ENCODE measurements at regions not wholly inside any gene's neighbourhood (a gene's known extent, or its start where the extent isn't known, plus 50 kb on each side); places are given as distances from the start of the nearest gene placed in this dataset.
"Not testable (repeated sequence)": the region's sequence is repeated elsewhere in the genome, so short reads cannot be mapped to it uniquely, and the experiment has no call there.

DNA sequence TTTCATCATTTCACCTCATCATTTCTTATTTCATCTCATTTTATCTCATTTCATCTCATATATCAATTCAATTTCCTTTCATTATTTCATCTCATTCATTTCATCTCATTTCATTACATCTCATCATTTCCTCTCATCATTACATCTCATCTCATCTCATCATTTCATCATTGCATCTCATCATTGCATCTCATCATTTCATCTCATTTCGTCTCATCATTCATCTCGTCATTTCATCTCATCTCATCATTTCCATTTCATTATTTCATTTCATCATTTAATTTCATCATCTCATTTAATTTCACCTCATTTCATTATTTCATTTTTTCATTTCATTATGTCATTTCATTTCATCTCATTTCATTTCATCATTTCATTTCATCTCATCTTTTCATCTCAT is 168.5 kb upstream of the FAM72C start:
- not testable (repeated sequence) for DNase-seq (ENCODE audit: low read depth in 2 of 3, low spot score in 1 of 3)

DNA sequence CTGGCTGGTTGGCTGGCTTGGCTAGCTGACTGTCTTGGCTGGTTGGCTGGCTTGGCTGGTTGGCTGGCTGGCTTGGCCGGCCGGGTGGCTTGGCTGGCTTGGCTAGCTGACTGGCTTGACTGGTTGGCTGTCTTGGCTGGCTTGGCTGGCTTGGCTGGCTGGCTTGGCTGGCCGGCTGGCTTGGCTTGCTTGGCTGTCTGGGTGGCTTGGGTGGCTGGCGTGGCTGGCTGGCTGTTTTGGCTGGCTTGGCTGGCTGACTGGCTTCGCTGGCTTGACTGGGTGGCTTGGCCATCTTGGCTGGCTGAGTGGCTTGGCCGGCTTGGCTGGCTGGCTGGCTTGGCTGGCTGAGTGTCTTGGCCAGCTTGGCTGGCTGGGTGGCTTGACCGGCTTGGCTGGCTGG is 133.2 kb upstream of the FAM72C start:
- not testable (repeated sequence) for DNase-seq (ENCODE audit: low read depth in 2 of 3, low spot score in 1 of 3)

DNA sequence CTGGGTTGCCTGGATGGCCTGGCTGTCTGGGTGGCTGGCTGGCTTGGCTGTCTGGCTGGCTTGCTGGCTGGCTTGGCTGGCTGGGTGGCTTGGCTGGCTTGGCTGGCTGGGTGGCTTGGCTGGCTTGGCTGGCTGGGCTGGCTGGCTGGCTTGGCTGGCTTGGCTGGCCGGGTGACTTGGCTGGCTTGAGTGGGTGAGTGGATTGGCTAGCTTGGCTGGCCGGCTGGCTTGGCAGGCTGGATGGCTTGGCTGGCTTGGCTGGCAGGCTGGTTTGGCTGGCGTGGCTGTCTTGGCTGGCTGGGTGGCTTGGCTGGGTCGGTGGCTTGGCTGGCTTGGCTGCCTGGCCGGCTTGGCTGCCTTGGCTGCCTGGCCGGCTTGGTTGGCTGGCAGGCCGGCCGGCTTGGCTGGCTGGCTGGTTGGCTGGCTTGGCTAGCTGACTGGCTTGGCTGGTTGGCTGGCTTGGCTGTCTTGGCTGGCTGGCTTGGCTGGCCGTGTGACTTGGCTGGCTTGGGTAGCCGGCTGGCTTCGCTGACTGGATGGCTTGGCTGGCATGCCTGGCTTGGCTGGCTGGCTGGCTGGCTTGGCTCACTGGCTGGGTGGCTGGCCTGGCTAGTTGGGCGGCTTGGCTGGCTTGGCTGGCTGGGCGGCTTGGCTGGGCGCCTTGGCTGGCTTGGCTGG is 132.4 kb upstream of the FAM72C start:
- peak in 1 of 3 donors; percentile 16 for DNase-seq (ENCODE audit: low read depth in 2 of 3, low spot score in 1 of 3)

DNA sequence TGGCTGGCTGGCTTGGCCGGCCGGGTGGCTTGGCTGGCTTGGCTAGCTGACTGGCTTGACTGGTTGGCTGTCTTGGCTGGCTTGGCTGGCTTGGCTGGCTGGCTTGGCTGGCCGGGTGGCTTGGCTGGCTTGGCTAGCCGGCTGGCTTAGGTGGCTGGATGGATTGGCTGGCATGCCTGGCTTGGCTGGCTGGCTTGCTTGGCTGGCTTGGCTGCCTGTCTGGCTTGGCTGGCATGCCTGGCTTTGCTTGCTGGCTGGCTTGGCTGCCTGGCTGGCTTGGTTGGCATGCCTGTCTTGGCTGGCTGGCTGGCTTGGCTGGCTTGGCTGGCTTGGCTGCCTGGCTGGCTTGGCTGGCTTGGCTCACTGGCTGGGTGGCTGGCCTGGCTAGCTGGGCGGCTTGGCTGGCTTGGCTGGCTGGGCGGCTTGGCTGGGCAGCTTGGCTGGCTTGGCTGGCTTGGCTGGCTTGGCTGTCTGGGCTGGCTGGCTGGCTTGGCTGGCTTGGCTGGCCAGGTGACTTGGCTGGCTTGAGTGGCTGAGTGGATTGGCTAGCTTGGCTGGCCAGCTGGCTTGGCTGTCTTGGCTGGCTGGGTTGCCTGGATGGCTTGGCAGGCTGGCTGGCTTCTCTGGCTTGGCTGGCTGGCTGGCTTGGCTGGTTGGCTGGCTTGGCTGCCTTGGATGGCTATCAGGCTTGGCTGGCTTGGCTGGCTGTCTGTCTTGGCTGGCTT is 131.5 kb upstream of the FAM72C start:
- DNase-seq (ENCODE audit: low read depth in 2 of 3, low spot score in 1 of 3), result peak in 1 of 3 donors; percentile 16

DNA sequence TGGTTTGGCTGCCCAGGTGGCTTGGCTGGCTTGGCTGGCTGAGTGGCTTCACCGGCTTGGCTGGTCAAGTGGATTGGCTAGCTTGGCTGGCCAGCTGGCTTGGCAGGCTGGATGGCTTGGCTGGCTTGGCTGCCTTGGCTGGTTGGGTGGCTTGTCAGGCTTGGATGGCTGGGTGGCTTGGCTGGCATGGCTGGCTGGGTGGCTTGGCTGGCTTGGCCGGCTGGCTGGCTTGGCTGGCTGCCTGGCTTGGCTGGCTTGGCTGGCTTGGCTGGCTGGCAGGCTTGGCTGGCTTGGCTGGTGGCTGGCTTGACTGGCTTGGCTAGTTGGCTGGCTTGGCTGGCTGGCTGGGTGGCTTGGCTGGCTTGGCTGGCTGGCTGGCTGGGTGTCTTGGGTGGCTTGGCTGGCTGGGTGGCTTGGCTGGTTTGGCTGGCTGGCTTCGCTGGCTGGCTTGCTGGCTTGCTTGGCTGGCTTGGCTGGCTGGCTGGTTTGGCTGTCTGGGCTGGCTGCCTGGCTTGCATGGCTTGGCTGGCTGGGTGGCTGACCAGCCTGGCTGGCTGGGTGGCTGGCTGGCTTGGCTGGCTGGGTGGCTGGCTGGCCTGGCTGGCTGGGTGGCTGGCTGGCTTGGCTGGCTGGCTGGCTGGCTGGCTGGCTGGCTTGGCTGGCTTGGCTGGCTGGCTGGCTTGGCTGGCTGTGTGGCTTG is 130.4 kb upstream of the FAM72C start:
- not testable (repeated sequence) for DNase-seq (ENCODE audit: low read depth in 2 of 3, low spot score in 1 of 3)

DNA sequence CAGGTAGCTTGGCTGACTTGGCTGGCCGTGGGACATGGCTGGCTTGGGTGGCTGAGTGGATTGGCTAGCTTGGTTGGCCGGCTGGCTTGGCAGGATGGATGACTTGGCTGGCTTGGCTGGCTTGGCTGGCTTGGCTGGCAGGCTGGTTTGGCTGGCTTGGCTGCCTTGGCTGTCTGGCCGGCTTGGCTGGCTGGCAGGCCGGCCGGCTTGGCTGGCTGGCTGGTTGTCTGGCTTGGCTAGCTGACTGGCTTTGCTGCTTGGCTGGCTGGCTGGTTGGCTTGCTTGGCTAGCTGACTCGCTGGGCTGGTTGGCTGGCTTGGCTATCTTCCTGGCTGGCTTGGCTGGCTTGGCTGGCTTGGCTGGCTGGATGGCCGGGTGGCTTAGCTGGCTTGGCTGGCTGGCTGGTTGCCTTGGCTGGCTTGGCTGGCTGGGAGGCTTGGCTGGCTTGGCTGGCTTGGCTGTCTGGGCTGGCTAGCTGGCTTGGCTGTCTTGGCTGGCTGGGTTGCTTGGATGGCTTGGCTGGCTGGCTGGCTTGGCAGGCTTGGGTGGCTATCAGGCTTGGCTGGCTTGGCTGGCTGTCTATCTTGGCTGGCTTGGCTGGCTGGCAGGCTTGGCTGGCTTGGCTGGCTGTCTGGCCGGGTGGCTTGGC is 129.7 kb upstream of the FAM72C start:
- DNase-seq (ENCODE audit: low read depth in 2 of 3, low spot score in 1 of 3), result no peak

DNA sequence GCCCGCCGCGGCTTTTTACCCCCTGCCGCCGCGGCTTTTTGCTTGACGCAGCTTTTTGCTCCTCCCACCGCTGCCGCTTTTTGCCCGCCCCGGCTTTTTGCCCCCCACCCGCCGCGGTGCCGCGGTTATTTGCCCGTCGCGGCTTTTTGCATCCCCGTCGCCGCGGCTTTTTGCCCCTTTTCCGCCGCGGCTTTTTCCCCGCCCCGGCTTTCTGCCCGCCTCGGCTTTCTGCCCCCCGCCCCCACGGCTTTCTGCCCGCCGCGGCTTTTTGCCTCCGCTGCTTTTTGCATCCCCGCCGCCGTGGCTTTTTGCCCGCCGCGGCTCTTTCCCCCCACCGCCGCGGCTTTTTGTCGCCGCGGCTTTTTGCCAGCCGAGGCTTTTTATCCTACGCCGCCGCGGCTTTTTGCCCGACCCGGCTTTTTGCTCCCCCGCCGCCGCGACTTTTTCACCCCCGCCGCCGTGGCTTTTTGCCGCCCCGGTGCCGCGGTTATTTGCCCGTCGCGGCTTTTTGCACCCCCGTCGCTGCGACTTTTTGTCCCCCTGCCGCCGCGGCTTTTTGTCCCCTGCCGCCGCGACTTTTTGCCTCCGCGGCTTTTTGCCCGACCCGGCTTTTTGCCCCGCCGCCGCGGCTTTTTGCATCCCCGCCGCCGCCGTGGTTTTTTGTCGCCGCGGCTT is 105.5 kb upstream of the FAM72C start:
- not testable (repeated sequence) for DNase-seq (ENCODE audit: low read depth in 2 of 3, low spot score in 1 of 3)

DNA sequence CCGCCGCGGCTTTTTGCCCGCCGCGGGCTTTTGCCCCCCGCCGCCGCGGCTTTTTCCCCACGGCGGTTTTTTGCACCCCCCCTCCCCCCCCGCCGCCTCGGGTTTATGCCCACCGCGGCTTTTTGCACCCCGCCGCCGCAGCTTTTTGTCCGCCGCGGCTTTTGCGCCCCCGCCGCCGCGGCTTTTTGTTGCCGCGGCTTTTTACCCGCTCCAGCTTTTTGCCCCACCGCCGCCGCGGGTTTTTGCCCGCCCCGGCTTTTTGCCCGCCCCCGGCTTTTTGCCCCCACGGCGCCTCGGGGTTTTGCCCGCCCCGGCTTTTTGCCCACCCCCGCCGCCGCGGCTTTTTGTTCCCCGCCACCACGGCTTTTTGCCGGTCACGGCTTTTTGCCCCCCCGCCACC is 104.9 kb upstream of the FAM72C start:
- not testable (repeated sequence) for DNase-seq (ENCODE audit: low read depth in 2 of 3, low spot score in 1 of 3)

DNA sequence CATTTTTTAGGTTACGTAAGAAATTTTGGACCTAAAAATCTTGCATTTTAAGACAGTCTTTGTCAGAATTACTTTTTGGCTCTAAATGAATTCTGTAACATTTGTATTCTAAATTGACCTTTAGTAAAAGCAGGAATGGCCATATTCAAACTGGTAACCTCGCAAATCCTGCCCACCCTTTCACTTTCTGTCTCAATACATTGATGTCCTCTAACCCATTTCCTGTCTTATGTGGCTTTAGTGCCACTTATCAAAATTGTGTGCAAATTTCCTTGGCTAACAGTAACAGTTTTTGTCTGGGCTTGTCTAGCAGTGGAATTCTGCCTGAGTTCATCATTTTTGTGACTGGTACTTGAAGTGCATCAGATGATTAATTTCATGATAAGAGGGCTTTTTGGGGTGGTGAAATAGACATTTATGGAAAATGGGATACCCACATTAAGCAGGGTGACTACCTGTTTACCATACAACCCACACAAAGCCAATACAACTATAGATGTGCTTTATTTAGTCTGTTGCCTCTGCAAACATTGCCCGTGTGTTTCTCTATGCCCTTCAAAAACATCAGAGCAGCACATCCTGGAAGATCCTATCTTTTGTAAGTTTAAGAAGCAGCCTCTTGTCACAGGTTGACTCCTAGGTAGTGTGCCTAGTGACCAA is 98.7 kb upstream of the FAM72C start:
- not testable (repeated sequence) for DNase-seq (ENCODE audit: low read depth in 2 of 3, low spot score in 1 of 3)

DNA sequence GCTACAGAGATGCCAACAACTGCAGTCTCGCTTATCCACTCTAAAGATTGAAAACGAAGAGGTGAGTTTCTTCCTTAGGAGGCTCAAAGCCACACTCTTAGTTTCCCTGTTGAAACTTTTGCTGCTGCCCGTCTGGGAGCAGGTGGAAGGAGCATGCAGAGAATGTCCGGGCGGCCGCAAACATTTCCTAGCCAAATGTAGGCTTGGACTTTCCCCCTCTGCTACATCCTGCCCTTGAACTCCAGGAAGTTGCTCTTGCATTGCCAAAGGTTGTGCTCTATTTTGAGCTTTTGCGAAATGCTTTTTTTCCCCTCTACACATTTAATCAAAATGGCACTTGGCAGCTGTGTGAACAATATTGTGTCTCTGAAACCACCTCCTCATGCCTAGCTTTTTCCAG is 95.3 kb upstream of the FAM72C start:
- not testable (repeated sequence) for DNase-seq (ENCODE audit: low read depth in 2 of 3, low spot score in 1 of 3)

DNA sequence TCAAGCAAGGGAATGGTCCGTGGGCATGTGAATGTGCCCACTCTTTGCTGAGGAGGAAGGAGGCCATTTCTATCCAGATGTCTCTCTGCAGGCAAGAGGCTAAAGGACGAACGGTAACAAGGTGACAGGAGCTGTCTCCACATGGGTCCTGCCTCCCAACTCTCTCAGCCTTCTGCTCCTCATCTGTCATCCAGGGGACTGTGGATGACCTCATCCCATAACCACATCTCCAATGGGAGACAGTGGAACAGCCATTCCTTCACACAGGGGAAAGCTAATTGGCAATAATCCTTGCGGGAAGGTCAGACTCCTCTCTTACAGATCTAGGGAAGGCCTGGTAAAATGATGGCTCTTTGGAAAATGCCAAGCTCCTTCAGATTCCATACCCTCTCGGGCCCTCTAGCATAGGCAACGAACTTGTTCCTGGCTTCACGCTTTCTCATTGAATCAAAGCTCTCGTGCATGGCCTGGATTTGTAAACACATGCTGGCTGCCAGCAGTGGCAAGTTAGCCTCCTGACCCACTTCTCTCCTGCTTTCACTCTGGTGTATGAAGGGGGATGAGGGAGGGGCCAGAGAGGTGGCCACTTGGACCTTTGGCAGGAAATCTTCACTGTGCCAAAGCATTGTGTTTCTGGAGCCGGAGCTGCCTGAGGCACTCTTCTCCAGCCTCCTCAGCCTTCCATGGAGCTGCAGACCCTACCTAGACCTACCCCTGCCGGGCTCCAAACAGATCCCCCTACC is 94.5 kb upstream of the FAM72C start:
- not testable (repeated sequence) for DNase-seq (ENCODE audit: low read depth in 2 of 3, low spot score in 1 of 3)

DNA sequence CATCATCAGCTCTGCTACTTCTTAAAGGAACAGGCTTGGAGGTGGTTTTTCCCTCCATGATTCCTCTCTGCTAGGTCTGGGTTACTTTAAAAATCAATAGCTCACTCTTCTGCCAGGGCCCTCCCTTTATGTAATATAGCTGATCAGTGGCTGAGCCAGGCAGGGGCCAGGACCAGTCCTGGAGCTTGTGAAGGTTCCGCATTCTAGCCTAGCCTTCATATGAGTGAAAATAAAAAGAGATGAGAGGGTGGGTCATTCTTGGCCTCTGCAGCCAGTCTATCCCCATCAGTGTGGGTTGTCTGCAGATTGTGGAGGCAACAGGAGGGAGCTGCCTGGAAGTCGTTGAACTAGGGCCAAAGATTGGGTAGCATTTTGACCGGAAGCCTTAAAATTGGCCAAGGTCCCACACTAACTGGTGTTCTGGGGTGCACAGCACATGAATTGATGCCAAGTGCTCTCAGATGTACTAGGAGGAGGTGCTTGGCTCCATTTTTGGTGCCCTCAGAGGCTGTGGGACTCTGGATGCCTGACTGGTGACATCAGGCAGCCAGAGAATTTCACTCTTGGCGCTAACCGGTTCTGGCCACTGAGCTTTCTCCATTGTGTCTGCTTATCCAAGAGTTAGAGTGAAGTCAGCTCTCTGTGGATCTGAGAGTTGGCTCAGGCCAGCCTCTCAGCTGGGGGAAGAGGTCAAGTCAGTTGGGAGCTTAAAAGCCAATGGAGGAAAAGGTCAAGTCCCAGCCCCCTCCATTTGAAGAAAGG is 93.7 kb upstream of the FAM72C start:
- DNase-seq (ENCODE audit: low read depth in 2 of 3, low spot score in 1 of 3), result not testable (repeated sequence)

DNA sequence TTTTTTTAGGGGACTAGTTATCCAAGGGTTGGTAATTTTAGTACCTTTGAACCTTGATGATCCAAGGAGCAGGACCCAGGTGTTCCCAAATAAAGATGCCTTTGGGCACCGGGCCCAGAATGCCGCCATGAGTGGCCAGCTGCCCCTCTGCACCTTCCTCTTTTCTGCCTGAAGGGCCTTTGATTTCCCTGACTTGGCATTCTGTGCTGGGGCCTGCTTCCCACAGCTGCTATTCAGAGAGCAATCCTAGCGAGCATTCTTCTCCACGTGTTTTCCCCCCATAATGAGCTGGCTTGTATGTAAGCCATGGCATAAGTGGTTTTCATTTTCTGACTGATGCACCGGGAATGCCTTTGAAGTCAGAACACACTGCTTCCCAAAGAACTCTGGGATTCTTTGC is 77.6 kb upstream of the FAM72C start:
- not testable (repeated sequence) for DNase-seq (ENCODE audit: low read depth in 2 of 3, low spot score in 1 of 3)

DNA sequence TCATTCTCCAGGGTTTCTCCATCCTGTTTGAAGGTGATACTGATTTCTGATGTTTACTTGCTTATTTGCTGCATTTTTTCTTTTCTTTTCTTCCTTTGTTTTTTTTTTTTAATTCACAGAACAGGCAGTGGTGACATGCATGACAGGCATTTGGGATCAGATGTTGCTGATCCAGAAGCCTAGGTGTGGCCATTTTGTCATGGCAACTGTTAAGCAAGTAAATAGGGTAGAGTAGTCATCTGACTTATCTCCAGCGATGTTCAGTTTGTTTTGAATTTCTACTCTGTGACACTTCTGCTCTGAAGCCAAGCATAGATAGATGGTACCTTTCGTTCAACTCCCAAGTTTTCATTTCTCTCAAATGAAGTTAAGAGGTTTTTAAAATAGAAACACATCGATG is 74.9 kb upstream of the FAM72C start:
- DNase-seq (ENCODE audit: low read depth in 2 of 3, low spot score in 1 of 3), result not testable (repeated sequence)

DNA sequence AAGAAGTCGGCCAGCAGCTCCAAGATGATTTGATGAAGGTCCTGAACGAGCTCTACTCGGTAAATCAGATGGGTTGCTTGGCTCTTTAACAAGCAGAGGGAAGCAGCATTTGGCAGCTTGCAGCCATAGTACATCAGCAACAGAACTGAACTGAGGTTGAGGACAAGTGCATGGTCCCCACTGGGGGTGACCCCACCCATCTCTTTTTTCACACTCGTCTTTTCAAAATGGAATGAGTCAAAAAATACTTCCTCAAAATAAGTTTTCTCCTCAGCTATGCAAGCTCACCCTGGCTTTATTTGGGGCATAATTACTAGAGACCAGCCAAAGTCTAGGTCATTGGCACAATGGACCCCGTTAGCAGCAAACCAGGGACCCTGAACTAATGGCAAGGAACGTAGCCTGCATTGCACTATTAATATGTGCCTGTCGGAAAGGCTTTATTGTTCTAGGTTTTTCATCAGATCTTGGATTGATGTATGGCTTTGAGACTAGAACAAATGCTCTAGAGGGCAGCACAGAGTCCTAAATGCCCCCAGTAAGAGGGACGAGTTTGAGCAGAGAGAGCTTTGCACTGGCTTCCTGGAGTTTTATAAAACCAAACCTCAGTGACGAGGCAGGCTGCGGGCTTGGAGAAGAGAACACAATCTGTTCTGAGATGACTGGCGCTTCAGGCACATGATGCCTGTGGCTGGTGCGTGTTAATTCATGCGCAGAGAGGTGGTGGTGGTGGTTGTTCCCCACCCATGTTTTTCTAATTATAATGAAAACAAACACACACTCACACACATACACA is 74.2 kb upstream of the FAM72C start:
- peak in 2 of 3 donors; percentile 5 to 8 for DNase-seq (ENCODE audit: low read depth in 2 of 3, low spot score in 1 of 3)

DNA sequence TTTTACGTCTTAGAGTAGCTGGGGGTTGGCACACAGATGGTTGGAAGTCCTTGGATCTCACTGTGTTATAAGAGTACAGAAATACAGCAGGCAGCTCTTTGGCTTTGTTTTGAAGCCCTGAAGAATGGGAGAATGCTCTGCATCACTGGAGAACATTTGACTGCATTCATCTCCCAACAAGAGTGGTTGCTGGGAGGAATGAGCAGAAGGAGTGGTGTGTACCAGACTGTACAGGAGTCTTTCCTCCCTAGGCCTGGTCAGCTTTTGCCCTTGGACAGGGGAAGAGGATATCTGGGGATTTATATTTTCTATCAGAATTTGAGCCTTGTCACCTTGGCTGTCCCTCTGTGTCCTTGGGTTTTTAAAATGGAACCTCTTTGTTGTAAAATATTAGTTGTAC is 70.5 kb upstream of the FAM72C start:
- not testable (repeated sequence) for DNase-seq (ENCODE audit: low read depth in 2 of 3, low spot score in 1 of 3)

DNA sequence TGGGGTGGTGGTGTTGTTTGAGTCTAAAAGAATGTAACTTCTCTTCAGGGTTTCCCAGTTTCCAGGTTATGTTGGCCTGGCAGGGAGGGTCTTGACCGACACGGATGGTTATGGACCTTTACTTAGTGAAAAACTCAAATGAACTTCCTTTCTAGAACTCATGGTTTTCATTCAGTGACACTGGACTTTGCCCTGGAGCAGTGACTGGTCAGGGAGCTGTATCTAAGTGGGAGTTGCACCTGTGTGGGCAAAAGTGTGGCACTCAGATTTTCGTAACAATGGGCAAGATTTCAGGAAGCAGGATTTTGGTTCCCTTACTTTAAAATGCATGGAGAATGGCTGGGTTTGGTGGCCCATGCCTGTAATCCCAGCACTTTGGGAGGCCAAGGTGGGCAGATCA is 68.5 kb upstream of the FAM72C start:
- not testable (repeated sequence) for DNase-seq (ENCODE audit: low read depth in 2 of 3, low spot score in 1 of 3)

DNA sequence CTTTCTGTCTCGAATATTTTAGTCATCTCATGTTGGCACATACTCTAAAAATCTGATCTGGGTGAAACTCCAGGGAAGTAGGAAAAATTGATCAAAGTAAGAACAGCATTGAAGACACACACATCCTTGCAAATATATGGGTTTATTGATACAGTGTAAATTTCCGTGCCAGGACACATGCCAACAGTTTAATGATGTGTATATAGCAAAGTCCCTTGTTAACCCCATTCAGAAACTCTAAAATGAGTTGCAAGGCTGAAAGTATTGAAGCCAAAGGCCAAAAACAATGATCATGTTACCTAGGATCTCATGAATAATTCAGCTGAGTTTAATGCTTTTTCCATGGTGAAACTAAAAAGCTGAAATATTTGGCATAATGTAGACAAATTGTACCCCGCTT is 62.3 kb upstream of the FAM72C start:
- DNase-seq (ENCODE audit: low read depth in 2 of 3, low spot score in 1 of 3), result not testable (repeated sequence)

All from stimulated activated CD4-positive, alpha-beta T cell treated with anti-CD3 and anti-CD28 coated beads, Interleukin-12 subunit alpha, Interleukin-12 subunit beta, amount 100 ng/mL, for 48 hours (primary cell).